ENCODE measurements at regions not wholly inside any gene's neighbourhood (a gene's known extent, or its start where the extent isn't known, plus 50 kb on each side); places are given as distances from the start of the nearest gene placed in this dataset.

GRCh38 chr4:180363815-180364214 lies 1879.4 kb upstream of the TENM3 start:
- TF ChIP-seq, protein P1, sequence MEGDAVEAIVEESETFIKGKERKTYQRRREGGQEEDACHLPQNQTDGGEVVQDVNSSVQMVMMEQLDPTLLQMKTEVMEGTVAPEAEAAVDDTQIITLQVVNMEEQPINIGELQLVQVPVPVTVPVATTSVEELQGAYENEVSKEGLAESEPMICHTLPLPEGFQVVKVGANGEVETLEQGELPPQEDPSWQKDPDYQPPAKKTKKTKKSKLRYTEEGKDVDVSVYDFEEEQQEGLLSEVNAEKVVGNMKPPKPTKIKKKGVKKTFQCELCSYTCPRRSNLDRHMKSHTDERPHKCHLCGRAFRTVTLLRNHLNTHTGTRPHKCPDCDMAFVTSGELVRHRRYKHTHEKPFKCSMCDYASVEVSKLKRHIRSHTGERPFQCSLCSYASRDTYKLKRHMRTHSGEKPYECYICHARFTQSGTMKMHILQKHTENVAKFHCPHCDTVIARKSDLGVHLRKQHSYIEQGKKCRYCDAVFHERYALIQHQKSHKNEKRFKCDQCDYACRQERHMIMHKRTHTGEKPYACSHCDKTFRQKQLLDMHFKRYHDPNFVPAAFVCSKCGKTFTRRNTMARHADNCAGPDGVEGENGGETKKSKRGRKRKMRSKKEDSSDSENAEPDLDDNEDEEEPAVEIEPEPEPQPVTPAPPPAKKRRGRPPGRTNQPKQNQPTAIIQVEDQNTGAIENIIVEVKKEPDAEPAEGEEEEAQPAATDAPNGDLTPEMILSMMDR (IDR thresholded peaks at IDR 0.05 in 4 of 5, conservative IDR thresholded peaks at IDR 0.05 in 1 of 5) = no peak
- TF ChIP-seq POLR2A (IDR thresholded peaks at IDR 0.05) = no peak

All from gastrocnemius medialis (tissue), 4 donors.